ENCODE measurements at regions not wholly inside any gene's neighbourhood (a gene's known extent, or its start where the extent isn't known, plus 50 kb on each side); places are given as distances from the start of the nearest gene placed in this dataset.
"Not testable (repeated sequence)": the region's sequence is repeated elsewhere in the genome, so short reads cannot be mapped to it uniquely, and the experiment has no call there.

DNA sequence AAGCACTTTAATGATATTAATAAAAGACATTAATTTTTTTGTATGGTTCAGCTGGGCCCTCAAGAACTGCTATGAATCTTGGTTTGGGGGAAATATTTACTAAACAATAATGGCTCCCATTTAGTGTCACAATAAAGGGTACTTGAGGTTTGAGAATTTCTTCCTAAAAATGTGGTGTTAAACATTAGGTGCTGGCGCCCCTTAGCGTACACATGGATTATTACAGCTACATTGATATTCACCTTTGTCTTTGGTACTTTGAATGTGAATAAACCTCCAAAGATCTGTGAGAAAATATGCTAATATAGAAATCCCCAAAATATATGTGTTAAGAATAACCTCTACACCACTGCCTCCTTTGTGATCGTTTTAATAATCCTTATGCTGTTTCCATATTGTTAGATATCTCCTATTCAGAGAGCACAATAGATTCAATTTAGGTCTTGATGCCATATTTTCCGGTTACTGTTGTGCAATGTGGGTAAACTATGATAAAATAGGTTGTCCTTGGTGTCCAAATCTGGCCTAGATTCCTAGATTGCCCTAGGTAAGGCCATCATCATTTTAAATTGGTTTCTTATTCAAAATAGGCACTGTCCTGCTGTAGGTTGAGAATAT, 161.8 kb upstream of the CACNA2D1 start:
- H3K9ac ChIP-seq (ENCODE audit: low read length in 5 of 5), result no peak overlapping the region
- H3K4me1 ChIP-seq (ENCODE audit: control insufficient read depth in 5 of 5, insufficient read depth in 5 of 5, low read length in 5 of 5), result no peaks in the 10 kb centered on the region
- no peaks in the 10 kb centered on the region for H3K9me3 ChIP-seq (ENCODE audit: control insufficient read depth in 5 of 5, low read length in 5 of 5)
- no peaks in the 10 kb centered on the region for H3K36me3 ChIP-seq (ENCODE audit: control insufficient read depth in 5 of 5, insufficient read depth in 5 of 5, low read length in 5 of 5)
- no peak overlapping the region for H3K27ac ChIP-seq (ENCODE audit: low read depth, low read length)
- no peak overlapping the region for H3K4me3 ChIP-seq (ENCODE audit: low read depth in 1 of 5, low read length in 5 of 5)
- H3K27me3 ChIP-seq (ENCODE audit: control insufficient read depth in 5 of 5, insufficient read depth in 4 of 5, low read length in 5 of 5), result no peaks in the 10 kb centered on the region

- no peak overlapping the region for H3K27ac ChIP-seq (ENCODE audit: low read depth, low read length)
- H3K9me3 ChIP-seq (ENCODE audit: control insufficient read depth in 5 of 5, low read length in 5 of 5), result no peaks in the 10 kb centered on the region
- no peak overlapping the region for H3K9ac ChIP-seq (ENCODE audit: low read length in 5 of 5)
- H3K4me1 ChIP-seq (ENCODE audit: control insufficient read depth in 5 of 5, insufficient read depth in 5 of 5, low read length in 5 of 5), result no peaks in the 10 kb centered on the region
- H3K36me3 ChIP-seq (ENCODE audit: control insufficient read depth in 5 of 5, insufficient read depth in 5 of 5, low read length in 5 of 5), result no peaks in the 10 kb centered on the region
- H3K27me3 ChIP-seq (ENCODE audit: control insufficient read depth in 5 of 5, insufficient read depth in 4 of 5, low read length in 5 of 5), result peaks cover 0 to 2% (median 0%) of the 10 kb centered on the region in 5 donors
- H3K4me3 ChIP-seq (ENCODE audit: low read depth in 1 of 5, low read length in 5 of 5), result no peak overlapping the region
Observed at GRCh38 chr7:82602066-82602465, 158.5 kb upstream of the CACNA2D1 start.

DNA sequence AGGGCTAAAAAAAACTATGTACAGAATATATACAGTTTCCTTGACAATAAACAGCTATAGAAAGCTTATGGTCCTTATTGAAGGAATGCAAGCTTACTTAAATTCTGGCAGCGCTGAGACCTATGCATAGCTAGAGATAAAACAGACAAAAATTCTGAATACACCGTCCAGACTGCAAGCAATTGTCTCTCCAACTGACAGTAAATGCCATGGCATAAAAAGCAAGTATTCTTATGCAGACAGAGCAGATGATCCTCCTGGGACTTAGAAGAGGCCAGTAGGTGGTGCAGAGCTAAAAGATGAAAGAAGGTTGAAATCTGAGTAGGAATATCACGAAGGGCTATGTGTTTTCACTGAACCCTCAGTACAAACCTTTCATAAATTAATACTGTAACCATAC, 157.0 kb upstream of the CACNA2D1 start:
- no peak overlapping the region for H3K9ac ChIP-seq (ENCODE audit: low read length in 5 of 5)
- no peak overlapping the region for H3K27ac ChIP-seq (ENCODE audit: low read depth, low read length)
- no peaks in the 10 kb centered on the region for H3K4me1 ChIP-seq (ENCODE audit: control insufficient read depth in 5 of 5, insufficient read depth in 5 of 5, low read length in 5 of 5)
- H3K36me3 ChIP-seq (ENCODE audit: control insufficient read depth in 5 of 5, insufficient read depth in 5 of 5, low read length in 5 of 5), result no peaks in the 10 kb centered on the region
- peaks cover 0 to 2% (median 0%) of the 10 kb centered on the region in 5 donors for H3K27me3 ChIP-seq (ENCODE audit: control insufficient read depth in 5 of 5, insufficient read depth in 4 of 5, low read length in 5 of 5)
- no peak overlapping the region for H3K4me3 ChIP-seq (ENCODE audit: low read depth in 1 of 5, low read length in 5 of 5)
- no peaks in the 10 kb centered on the region for H3K9me3 ChIP-seq (ENCODE audit: control insufficient read depth in 5 of 5, low read length in 5 of 5)

GRCh38 chr7:82599895-82600294, 156.3 kb upstream of the CACNA2D1 start:
- H3K9ac ChIP-seq (ENCODE audit: low read length in 5 of 5), result no peak overlapping the region
- peaks cover 0 to 2% (median 0%) of the 10 kb centered on the region in 5 donors for H3K27me3 ChIP-seq (ENCODE audit: control insufficient read depth in 5 of 5, insufficient read depth in 4 of 5, low read length in 5 of 5)
- H3K4me1 ChIP-seq (ENCODE audit: control insufficient read depth in 5 of 5, insufficient read depth in 5 of 5, low read length in 5 of 5), result no peaks in the 10 kb centered on the region
- no peaks in the 10 kb centered on the region for H3K9me3 ChIP-seq (ENCODE audit: control insufficient read depth in 5 of 5, low read length in 5 of 5)
- no peaks in the 10 kb centered on the region for H3K36me3 ChIP-seq (ENCODE audit: control insufficient read depth in 5 of 5, insufficient read depth in 5 of 5, low read length in 5 of 5)
- H3K27ac ChIP-seq (ENCODE audit: low read depth, low read length), result no peak overlapping the region
- H3K4me3 ChIP-seq (ENCODE audit: low read depth in 1 of 5, low read length in 5 of 5), result no peak overlapping the region

DNA sequence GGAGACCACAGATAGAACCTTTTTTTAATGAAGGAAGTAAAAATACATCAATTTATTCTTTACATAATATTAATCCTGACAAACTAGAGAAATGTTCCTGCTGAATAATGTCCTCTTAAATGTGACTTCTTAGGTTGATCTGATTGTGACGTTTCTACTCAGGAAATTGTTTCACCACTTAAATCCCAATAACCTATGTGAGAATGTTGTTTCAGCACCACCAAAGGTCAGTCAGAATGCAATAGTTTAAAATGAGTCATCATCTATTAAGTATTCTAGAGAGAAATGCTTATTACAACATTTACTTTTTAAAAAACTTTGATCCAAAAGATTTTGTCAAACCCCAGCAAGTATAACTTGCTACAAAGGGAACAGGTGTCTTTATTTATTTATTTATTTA, 155.4 kb upstream of the CACNA2D1 start:
- Histone ChIP-seq H3K9ac (ENCODE audit: low read length in 5 of 5) (no peak overlapping the region), H3K4me3 (ENCODE audit: low read depth in 1 of 5, low read length in 5 of 5) (no peak overlapping the region), H3K27me3 (ENCODE audit: control insufficient read depth in 5 of 5, insufficient read depth in 4 of 5, low read length in 5 of 5) (peaks cover 0 to 2% (median 0%) of the 10 kb centered on the region in 5 donors), H3K9me3 (ENCODE audit: control insufficient read depth in 5 of 5, low read length in 5 of 5) (no peaks in the 10 kb centered on the region), H3K4me1 (ENCODE audit: control insufficient read depth in 5 of 5, insufficient read depth in 5 of 5, low read length in 5 of 5) (no peaks in the 10 kb centered on the region), H3K27ac (ENCODE audit: low read depth, low read length) (no peak overlapping the region), H3K36me3 (ENCODE audit: control insufficient read depth in 5 of 5, insufficient read depth in 5 of 5, low read length in 5 of 5) (no peaks in the 10 kb centered on the region)

DNA sequence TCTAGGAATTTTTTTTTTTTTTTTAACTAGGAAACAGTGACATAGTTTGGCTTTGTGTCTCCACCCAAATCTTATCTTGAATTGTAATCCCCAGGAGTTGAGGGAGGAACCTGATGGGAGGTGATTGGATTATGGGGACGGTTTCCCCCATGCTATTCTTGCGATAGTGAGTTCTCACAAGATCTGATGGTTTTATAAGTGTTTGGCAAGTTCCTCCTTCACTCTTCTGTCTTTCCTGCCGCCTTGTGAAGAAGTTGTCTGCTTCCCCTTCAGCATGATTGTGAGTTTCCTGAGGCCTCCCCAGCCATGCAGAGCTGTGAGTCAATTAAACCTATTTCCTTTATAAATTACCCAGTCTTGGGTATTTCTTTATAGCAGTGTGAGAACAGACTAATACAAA, 152.2 kb upstream of the CACNA2D1 start:
- not testable (repeated sequence) for H3K4me1 ChIP-seq (ENCODE audit: control insufficient read depth in 5 of 5, insufficient read depth in 5 of 5, low read length in 5 of 5); H3K27me3 ChIP-seq (ENCODE audit: control insufficient read depth in 5 of 5, insufficient read depth in 4 of 5, low read length in 5 of 5); H3K4me3 ChIP-seq (ENCODE audit: low read depth in 1 of 5, low read length in 5 of 5); H3K9me3 ChIP-seq (ENCODE audit: control insufficient read depth in 5 of 5, low read length in 5 of 5); H3K36me3 ChIP-seq (ENCODE audit: control insufficient read depth in 5 of 5, insufficient read depth in 5 of 5, low read length in 5 of 5); H3K9ac ChIP-seq (ENCODE audit: low read length in 5 of 5); H3K27ac ChIP-seq (ENCODE audit: low read depth, low read length)

GRCh38 chr7:82595176-82595575, 151.6 kb upstream of the CACNA2D1 start:
- H3K27me3 ChIP-seq (ENCODE audit: control insufficient read depth in 5 of 5, insufficient read depth in 4 of 5, low read length in 5 of 5), result peaks cover 0 to 2% (median 0%) of the 10 kb centered on the region in 5 donors
- H3K36me3 ChIP-seq (ENCODE audit: control insufficient read depth in 5 of 5, insufficient read depth in 5 of 5, low read length in 5 of 5), result no peaks in the 10 kb centered on the region

GRCh38 chr7:82594665-82595064, 151.1 kb upstream of the CACNA2D1 start:
- no peaks in the 10 kb centered on the region for H3K9me3 ChIP-seq (ENCODE audit: control insufficient read depth in 5 of 5, low read length in 5 of 5)
- H3K9ac ChIP-seq (ENCODE audit: low read length in 5 of 5), result no peak overlapping the region
- peaks cover 0 to 2% (median 0%) of the 10 kb centered on the region in 5 donors for H3K27me3 ChIP-seq (ENCODE audit: control insufficient read depth in 5 of 5, insufficient read depth in 4 of 5, low read length in 5 of 5)
- no peak overlapping the region for H3K27ac ChIP-seq (ENCODE audit: low read depth, low read length)
- no peak overlapping the region for H3K4me3 ChIP-seq (ENCODE audit: low read depth in 1 of 5, low read length in 5 of 5)
- H3K36me3 ChIP-seq (ENCODE audit: control insufficient read depth in 5 of 5, insufficient read depth in 5 of 5, low read length in 5 of 5), result no peaks in the 10 kb centered on the region
- no peaks in the 10 kb centered on the region for H3K4me1 ChIP-seq (ENCODE audit: control insufficient read depth in 5 of 5, insufficient read depth in 5 of 5, low read length in 5 of 5)

More at GRCh38 chr7:82595176-82595575, 151.6 kb upstream of the CACNA2D1 start:
- H3K9me3 ChIP-seq (ENCODE audit: control insufficient read depth in 5 of 5, low read length in 5 of 5), result no peaks in the 10 kb centered on the region
- no peaks in the 10 kb centered on the region for H3K4me1 ChIP-seq (ENCODE audit: control insufficient read depth in 5 of 5, insufficient read depth in 5 of 5, low read length in 5 of 5)
- H3K9ac ChIP-seq (ENCODE audit: low read length in 5 of 5), result no peak overlapping the region
- H3K4me3 ChIP-seq (ENCODE audit: low read depth in 1 of 5, low read length in 5 of 5), result no peak overlapping the region
- no peak overlapping the region for H3K27ac ChIP-seq (ENCODE audit: low read depth, low read length)

DNA sequence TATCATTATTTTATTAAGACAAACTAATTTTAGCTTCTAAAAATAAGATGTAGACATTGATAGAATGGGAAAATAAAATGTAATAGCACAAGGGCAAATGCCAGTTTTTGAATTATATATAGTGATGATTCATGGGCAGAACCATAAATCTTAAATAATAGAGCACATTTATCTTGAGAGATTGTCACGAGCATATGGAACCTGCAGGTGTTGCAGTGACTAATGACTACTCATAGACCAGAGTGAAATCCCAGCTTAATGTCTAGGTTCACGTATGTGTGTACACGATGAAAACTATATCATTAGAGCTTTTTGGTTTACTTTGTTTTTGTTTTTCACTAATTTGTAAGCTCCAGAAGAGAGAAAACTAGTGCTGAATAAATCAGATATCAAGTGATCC, 150.2 kb upstream of the CACNA2D1 start:
- H3K9me3 ChIP-seq (ENCODE audit: control insufficient read depth in 5 of 5, low read length in 5 of 5), result no peaks in the 10 kb centered on the region
- H3K9ac ChIP-seq (ENCODE audit: low read length in 5 of 5), result no peak overlapping the region
- H3K27ac ChIP-seq (ENCODE audit: low read depth, low read length), result no peak overlapping the region
- no peaks in the 10 kb centered on the region for H3K4me1 ChIP-seq (ENCODE audit: control insufficient read depth in 5 of 5, insufficient read depth in 5 of 5, low read length in 5 of 5)
- peaks cover 0 to 2% (median 0%) of the 10 kb centered on the region in 5 donors for H3K27me3 ChIP-seq (ENCODE audit: control insufficient read depth in 5 of 5, insufficient read depth in 4 of 5, low read length in 5 of 5)
- no peak overlapping the region for H3K4me3 ChIP-seq (ENCODE audit: low read depth in 1 of 5, low read length in 5 of 5)
- H3K36me3 ChIP-seq (ENCODE audit: control insufficient read depth in 5 of 5, insufficient read depth in 5 of 5, low read length in 5 of 5), result no peaks in the 10 kb centered on the region

DNA sequence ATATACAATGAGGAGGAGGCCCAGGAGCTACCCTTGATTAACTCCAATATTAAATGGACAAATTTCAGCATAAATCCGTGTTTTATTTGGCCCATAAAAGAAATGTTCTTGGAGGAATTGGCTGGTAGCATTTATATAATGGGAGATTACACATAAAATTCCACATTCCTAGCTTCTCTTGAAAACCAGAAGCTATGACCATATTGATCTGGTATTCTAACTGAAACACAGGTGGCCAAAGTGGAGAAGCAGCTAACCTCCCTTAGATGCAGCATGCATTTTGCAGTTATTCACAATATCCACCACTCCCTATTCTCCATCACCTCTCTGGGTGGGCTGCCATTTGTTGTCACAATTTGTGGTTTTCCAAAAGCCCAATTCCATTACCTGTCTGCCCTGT, 148.8 kb upstream of the CACNA2D1 start:
- H3K36me3 ChIP-seq (ENCODE audit: control insufficient read depth in 5 of 5, insufficient read depth in 5 of 5, low read length in 5 of 5), result no peaks in the 10 kb centered on the region
- no peaks in the 10 kb centered on the region for H3K27me3 ChIP-seq (ENCODE audit: control insufficient read depth in 5 of 5, insufficient read depth in 4 of 5, low read length in 5 of 5)
- H3K9me3 ChIP-seq (ENCODE audit: control insufficient read depth in 5 of 5, low read length in 5 of 5), result no peaks in the 10 kb centered on the region
- H3K27ac ChIP-seq (ENCODE audit: low read depth, low read length), result no peak overlapping the region
- no peak overlapping the region for H3K4me3 ChIP-seq (ENCODE audit: low read depth in 1 of 5, low read length in 5 of 5)
- no peak overlapping the region for H3K9ac ChIP-seq (ENCODE audit: low read length in 5 of 5)
- no peaks in the 10 kb centered on the region for H3K4me1 ChIP-seq (ENCODE audit: control insufficient read depth in 5 of 5, insufficient read depth in 5 of 5, low read length in 5 of 5)

Measured in subcutaneous abdominal adipose tissue (tissue), 5 donors.